HEK293T (cell line): ENCODE measurements at regions not wholly inside any gene's neighbourhood (a gene's known extent, or its start where the extent isn't known, plus 50 kb on each side); places are given as distances from the start of the nearest gene placed in this dataset.

ENCODE experiments used
- ARNT ChIP-seq: fragments of 450-650 bp; IDR thresholded peaks from 2 replicates; pipeline ENCODE4 v1.6.1; 2017; ENCODE audit warnings: mild to moderate bottlenecking
- BHLHE40 ChIP-seq: fragments of 450-650 bp; IDR thresholded peaks from 2 replicates; pipeline ENCODE4 v1.6.1; 2016; ENCODE audit warnings: mild to moderate bottlenecking, moderate library complexity, borderline replicate concordance
- ELF4 ChIP-seq: fragments of 450-650 bp; IDR thresholded peaks from 2 replicates; pipeline ENCODE4 v1.6.1; 2017; ENCODE audit warnings: antibody characterized with exemption
- FOXA1 ChIP-seq: fragments of 450-650 bp; IDR thresholded peaks from 2 replicates; pipeline ENCODE4 v1.6.1; 2016; ENCODE audit warnings: mild to moderate bottlenecking
- FOXK2 ChIP-seq: fragments of 450-650 bp; IDR thresholded peaks from 2 replicates; pipeline ENCODE4 v1.6.1; 2016; ENCODE audit warnings: mild to moderate bottlenecking
- FOXM1 ChIP-seq: fragments of 450-650 bp; IDR thresholded peaks from 2 replicates; pipeline ENCODE4 v1.6.1; 2017; ENCODE audit warnings: mild to moderate bottlenecking, borderline replicate concordance
- HDGF ChIP-seq: fragments of 450-650 bp; IDR thresholded peaks from 2 replicates; pipeline ENCODE4 v1.6.1; 2017; ENCODE audit warnings: antibody characterized with exemption, borderline replicate concordance
- LEF1 ChIP-seq: fragments of 450-650 bp; IDR thresholded peaks from 2 replicates; pipeline ENCODE4 v1.6.1; 2017; ENCODE audit warnings: mild to moderate bottlenecking, borderline replicate concordance
- NFRKB ChIP-seq: fragments of 450-650 bp; IDR thresholded peaks from 2 replicates; pipeline ENCODE4 v1.6.1; 2016; ENCODE audit warnings: mild to moderate bottlenecking, moderate library complexity
- SP1 ChIP-seq: fragments of 450-650 bp; IDR thresholded peaks from 2 replicates; pipeline ENCODE4 v1.6.1; 2017
- SUZ12 ChIP-seq: fragments of 450-650 bp; IDR thresholded peaks from 2 replicates; pipeline ENCODE4 v1.6.1; 2016; ENCODE audit warnings: mild to moderate bottlenecking
- TARDBP ChIP-seq: fragments of 450-650 bp; IDR thresholded peaks from 2 replicates; pipeline ENCODE4 v1.6.1; 2016

DNA sequence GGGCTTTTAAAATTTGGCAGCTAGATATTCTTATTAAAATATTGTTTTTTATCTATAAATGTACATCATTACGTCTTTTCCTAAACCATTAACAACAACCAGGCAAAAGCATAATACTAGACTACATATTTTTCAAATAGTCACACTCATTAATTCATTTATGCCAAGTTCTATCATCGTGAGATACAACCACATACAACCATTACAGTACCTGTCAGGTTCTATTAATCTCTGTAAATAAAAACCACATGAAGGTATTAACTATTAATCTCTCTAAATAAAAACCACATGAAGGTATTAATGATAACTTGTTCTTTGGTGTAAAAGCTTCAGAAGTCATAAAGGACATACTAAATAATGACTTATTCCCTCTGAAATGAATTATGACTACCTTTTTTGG lies 432.7 kb downstream of the TMX3 start:
- no peak for TF ChIP-seq SUZ12
- no peak for TF ChIP-seq FOXK2
- TF ChIP-seq BHLHE40 = no peak
- no peak for TF ChIP-seq TARDBP
- no peak for TF ChIP-seq FOXA1
- TF ChIP-seq ARNT = no peak
- no peak for TF ChIP-seq HDGF
- no peak for TF ChIP-seq FOXM1
- TF ChIP-seq ELF4 = no peak
- TF ChIP-seq SP1 = no peak
- TF ChIP-seq LEF1 = no peak
- TF ChIP-seq NFRKB = no peak
